BLaER1 (cell line): ENCODE measurements at regions not wholly inside any gene's neighbourhood (a gene's known extent, or its start where the extent isn't known, plus 50 kb on each side); places are given as distances from the start of the nearest gene placed in this dataset.

Experiments used
- H3K27ac ChIP-seq: shearing (Covaris generic); formaldehyde crosslinking; 2 replicates; pipeline ENCODE4 v1.8.1; 2022
- H3K27me3 ChIP-seq: shearing (Covaris generic); formaldehyde crosslinking; 2 replicates; pipeline ENCODE4 v1.8.1; 2022
- H3K36me3 ChIP-seq: shearing (Covaris generic); formaldehyde crosslinking; 2 replicates; pipeline ENCODE4 v1.8.1; 2022
- H3K4me1 ChIP-seq: shearing (Covaris generic); formaldehyde crosslinking; 2 replicates; pipeline ENCODE4 v1.8.1; 2022
- H3K4me2 ChIP-seq: shearing (Covaris generic); formaldehyde crosslinking; 2 replicates; pipeline ENCODE4 v1.8.1; 2022
- H3K4me3 ChIP-seq: shearing (Covaris generic); formaldehyde crosslinking; 2 replicates; pipeline ENCODE4 v1.8.1; 2022
- H3K9ac ChIP-seq: shearing (Covaris generic); formaldehyde crosslinking; 2 replicates; pipeline ENCODE4 v1.8.1; 2022
- H3K9me3 ChIP-seq: shearing (Covaris generic); formaldehyde crosslinking; 2 replicates; pipeline ENCODE4 v1.8.1; 2022
- H4K20me1 ChIP-seq: shearing (Covaris generic); formaldehyde crosslinking; 2 replicates; pipeline ENCODE4 v1.8.1; 2022
- Cebpa-rat ChIP-seq: shearing (Covaris generic); IDR thresholded peaks from 2 replicates; pipeline ENCODE4 v1.8.1; 2022

- H4K20me1 ChIP-seq, result no peaks in the 10 kb centered on the region
- no peaks in the 10 kb centered on the region for H3K9me3 ChIP-seq
- no peak overlapping the region for H3K27ac ChIP-seq
- no peak for TF ChIP-seq Cebpa-rat
- no peaks in the 10 kb centered on the region for H3K27me3 ChIP-seq
- no peaks in the 10 kb centered on the region for H3K36me3 ChIP-seq
- H3K4me3 ChIP-seq, result no peak overlapping the region
- H3K4me1 ChIP-seq, result no peaks in the 10 kb centered on the region
- no peak overlapping the region for H3K4me2 ChIP-seq
- H3K9ac ChIP-seq, result no peak overlapping the region
These were observed 127.4 kb downstream of the HMX1 start for GRCh38 chr4:8744083-8744805.

DNA sequence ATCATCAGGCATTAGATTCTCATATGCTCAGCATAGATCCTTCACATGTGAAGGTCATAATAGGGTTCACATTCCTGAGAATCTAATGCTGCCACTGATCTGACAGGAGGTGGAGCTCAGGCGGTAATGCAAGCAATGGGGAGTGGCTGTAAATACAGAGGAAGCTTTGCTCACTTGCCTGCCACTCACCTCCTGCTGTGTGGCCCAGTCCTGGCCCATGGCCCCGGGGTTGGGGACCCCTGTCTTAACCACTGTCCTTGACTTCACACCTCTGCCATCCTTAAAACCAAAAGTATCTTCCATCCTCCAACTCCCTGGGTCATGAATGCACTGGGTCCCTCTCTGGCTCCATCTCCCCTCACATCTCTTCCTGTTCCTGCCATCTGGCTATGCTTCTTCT is 129.1 kb downstream of the HMX1 start:
- no peaks in the 10 kb centered on the region for H3K27me3 ChIP-seq
- H3K36me3 ChIP-seq, result no peaks in the 10 kb centered on the region
- H4K20me1 ChIP-seq, result no peaks in the 10 kb centered on the region
- no peak overlapping the region for H3K4me2 ChIP-seq
- no peak for TF ChIP-seq Cebpa-rat
- no peaks in the 10 kb centered on the region for H3K9me3 ChIP-seq
- no peak overlapping the region for H3K9ac ChIP-seq
- H3K27ac ChIP-seq, result no peak overlapping the region
- H3K4me1 ChIP-seq, result no peaks in the 10 kb centered on the region
- no peak overlapping the region for H3K4me3 ChIP-seq

- no peak overlapping the region for H3K4me3 ChIP-seq
- no peaks in the 10 kb centered on the region for H3K9me3 ChIP-seq
- H3K9ac ChIP-seq, result no peak overlapping the region
- no peak for TF ChIP-seq Cebpa-rat
- no peaks in the 10 kb centered on the region for H4K20me1 ChIP-seq
- H3K4me1 ChIP-seq, result no peaks in the 10 kb centered on the region
- no peaks in the 10 kb centered on the region for H3K27me3 ChIP-seq
- no peak overlapping the region for H3K27ac ChIP-seq
- no peaks in the 10 kb centered on the region for H3K36me3 ChIP-seq
- H3K4me2 ChIP-seq, result no peak overlapping the region
These were observed 130.0 kb downstream of the HMX1 start for GRCh38 chr4:8741513-8742226.

DNA sequence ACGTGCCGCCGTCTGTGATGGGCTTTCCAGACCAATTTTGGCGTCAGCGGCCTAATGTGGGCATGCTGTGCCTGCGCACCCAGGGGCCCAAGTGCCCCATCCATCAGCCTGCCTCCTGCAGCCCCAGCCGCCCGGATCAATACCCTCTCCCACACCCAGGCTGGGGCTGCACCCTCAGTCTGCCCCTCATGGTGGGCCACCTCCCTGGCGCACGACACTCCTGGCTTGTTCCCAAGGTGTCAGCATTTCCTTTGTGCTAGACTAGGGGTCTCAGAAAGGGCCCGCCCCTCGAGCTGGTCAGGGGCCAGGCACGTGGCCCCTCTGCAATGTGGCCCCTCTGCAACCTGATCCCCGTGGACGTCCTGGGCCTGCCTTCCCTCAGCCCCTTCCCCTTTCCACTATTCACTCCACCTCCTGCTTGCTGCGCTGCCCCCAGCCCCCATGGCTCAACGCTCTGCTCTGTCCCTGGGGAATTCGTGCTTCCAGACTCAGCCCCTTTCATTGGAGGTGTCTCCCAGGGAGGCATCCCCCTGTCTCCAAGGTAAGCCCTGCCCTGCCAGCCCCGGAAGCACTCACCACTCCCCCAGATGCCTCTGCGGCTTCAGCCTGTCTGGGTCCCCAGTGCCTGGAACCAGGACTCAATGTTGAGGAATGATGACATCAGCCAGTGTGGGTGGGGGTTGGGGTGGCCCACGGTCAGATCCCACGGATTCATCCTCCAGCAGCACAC is 130.8 kb downstream of the HMX1 start:
- Histone ChIP-seq H3K4me3 (no peak overlapping the region), H3K4me2 (no peak overlapping the region), H3K9me3 (no peaks in the 10 kb centered on the region), H3K4me1 (no peaks in the 10 kb centered on the region), H3K36me3 (no peaks in the 10 kb centered on the region), H3K9ac (no peak overlapping the region), H4K20me1 (no peaks in the 10 kb centered on the region), H3K27ac (no peak overlapping the region), H3K27me3 (no peaks in the 10 kb centered on the region)
- no peak for TF ChIP-seq Cebpa-rat

- Histone ChIP-seq H3K9me3 (no peaks in the 10 kb centered on the region), H3K9ac (no peak overlapping the region), H4K20me1 (no peaks in the 10 kb centered on the region), H3K4me3 (no peak overlapping the region), H3K4me2 (no peak overlapping the region), H3K36me3 (no peaks in the 10 kb centered on the region), H3K27me3 (no peaks in the 10 kb centered on the region), H3K4me1 (no peaks in the 10 kb centered on the region), H3K27ac (no peak overlapping the region)
- TF ChIP-seq Cebpa-rat, result no peak
These were observed 131.6 kb downstream of the HMX1 start for GRCh38 chr4:8739820-8740665.

DNA sequence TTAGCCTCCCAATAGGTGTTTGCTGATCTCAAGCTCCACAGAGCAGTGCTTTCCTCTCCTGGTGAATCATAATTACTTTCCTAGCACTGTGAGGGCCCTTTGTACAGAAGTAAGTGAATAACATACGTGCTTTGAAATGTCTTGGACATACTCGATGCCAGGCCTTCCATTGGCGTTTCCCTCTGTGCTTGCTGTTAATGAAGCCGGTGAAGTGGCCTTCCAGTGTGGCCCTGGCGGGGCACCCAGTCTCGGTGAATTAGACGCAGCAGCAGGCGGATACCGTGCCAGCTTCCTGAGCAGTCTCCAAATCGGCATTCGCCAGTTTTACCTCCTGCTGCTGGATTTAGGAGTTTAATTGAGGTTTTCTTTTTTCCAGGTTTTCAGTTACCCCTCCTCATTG is 132.3 kb downstream of the HMX1 start:
- Histone ChIP-seq H4K20me1 (no peaks in the 10 kb centered on the region), H3K4me3 (no peak overlapping the region), H3K9me3 (no peaks in the 10 kb centered on the region), H3K4me1 (no peaks in the 10 kb centered on the region), H3K27me3 (no peaks in the 10 kb centered on the region), H3K4me2 (no peak overlapping the region), H3K27ac (no peak overlapping the region), H3K9ac (no peak overlapping the region), H3K36me3 (no peaks in the 10 kb centered on the region)
- no peak for TF ChIP-seq Cebpa-rat

- Histone ChIP-seq H3K4me3 (no peak overlapping the region), H3K27me3 (no peaks in the 10 kb centered on the region), H3K4me1 (no peaks in the 10 kb centered on the region), H3K27ac (no peak overlapping the region), H3K9me3 (no peaks in the 10 kb centered on the region), H3K4me2 (no peak overlapping the region), H3K36me3 (no peaks in the 10 kb centered on the region), H3K9ac (no peak overlapping the region), H4K20me1 (no peaks in the 10 kb centered on the region)
- TF ChIP-seq Cebpa-rat, result no peak
These were observed 133.1 kb downstream of the HMX1 start for GRCh38 chr4:8738471-8738931.

DNA sequence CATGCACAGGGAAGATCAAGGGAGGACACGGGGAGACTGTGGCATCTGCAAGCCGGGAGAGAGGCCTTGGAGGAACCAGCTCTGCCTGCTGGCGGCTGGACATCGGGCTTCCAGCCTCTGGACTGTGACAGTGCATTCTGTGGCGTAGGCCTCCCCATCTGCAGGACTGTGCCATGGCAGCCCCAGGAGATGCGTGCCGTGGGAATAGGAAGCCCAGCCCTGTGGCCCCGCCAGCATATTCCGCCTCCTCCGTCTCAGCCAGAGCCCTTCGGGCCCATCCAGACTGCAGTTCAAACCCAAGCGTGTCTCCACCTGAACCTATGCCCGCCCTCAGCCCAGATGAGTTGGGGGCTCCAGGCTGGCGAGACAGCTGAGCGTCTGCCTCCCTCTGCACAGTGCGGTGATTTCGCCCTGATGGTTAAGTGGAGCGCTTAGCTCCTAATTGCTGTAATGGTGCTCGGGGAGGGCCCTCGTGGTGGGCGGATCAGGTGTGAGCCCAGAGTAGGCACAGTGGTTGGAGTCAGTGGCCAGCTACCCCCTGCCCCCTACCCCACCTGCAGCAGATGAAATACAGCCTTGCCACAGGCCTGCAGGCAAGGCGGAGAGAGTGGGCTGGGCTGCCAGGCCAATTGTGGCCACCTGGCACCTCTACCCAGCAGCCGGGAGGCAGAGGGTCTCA is 133.9 kb downstream of the HMX1 start:
- Histone ChIP-seq H3K9me3 (no peaks in the 10 kb centered on the region), H3K4me3 (no peak overlapping the region), H3K9ac (no peak overlapping the region), H3K36me3 (no peaks in the 10 kb centered on the region), H3K4me1 (no peaks in the 10 kb centered on the region), H4K20me1 (no peaks in the 10 kb centered on the region), H3K27ac (no peak overlapping the region), H3K27me3 (no peaks in the 10 kb centered on the region), H3K4me2 (no peak overlapping the region)
- TF ChIP-seq Cebpa-rat, result no peak

GRCh38 chr4:8737075-8737474 is 134.6 kb downstream of the HMX1 start:
- Histone ChIP-seq H3K9me3 (no peaks in the 10 kb centered on the region), H3K4me2 (no peak overlapping the region), H3K36me3 (no peaks in the 10 kb centered on the region), H3K9ac (no peak overlapping the region), H3K27ac (no peak overlapping the region), H4K20me1 (no peaks in the 10 kb centered on the region), H3K27me3 (no peaks in the 10 kb centered on the region), H3K4me1 (no peaks in the 10 kb centered on the region), H3K4me3 (no peak overlapping the region)
- TF ChIP-seq Cebpa-rat, result no peak
